HG02678 (cell line): ENCODE measurements at regions not wholly inside any gene's neighbourhood (a gene's known extent, or its start where the extent isn't known, plus 50 kb on each side); places are given as distances from the start of the nearest gene placed in this dataset.
"Not testable (repeated sequence)": the region's sequence is repeated elsewhere in the genome, so short reads cannot be mapped to it uniquely, and the experiment has no call there.

Experiments used
- ATAC-seq: cut with Tn5 transposase; IDR thresholded peaks from one replicate; pipeline ENCODE4 v1.9.1; 2021; ENCODE audit warnings: mild to moderate bottlenecking, moderate library complexity; ENCODE audit not compliant: unreplicated experiment

- no peak for ATAC-seq
Observed at GRCh38 chr9:31153250-31153840, 1231.1 kb upstream of the ACO1 start.

GRCh38 chr9:31166516-31166915, 1217.9 kb upstream of the ACO1 start:
- ATAC-seq = no peak

GRCh38 chr9:31168161-31168560, 1216.3 kb upstream of the ACO1 start:
- no peak for ATAC-seq

- no peak for ATAC-seq
Observed at GRCh38 chr9:31174681-31175080, 1209.8 kb upstream of the ACO1 start.

- ATAC-seq = no peak
Observed at GRCh38 chr9:31183866-31184265, 1200.6 kb upstream of the ACO1 start.

GRCh38 chr9:31185831-31186230, 1198.6 kb upstream of the ACO1 start:
- no peak for ATAC-seq

- ATAC-seq = no peak
Observed at GRCh38 chr9:31188496-31188895, 1195.9 kb upstream of the ACO1 start.

GRCh38 chr9:31210978-31211570, 1173.4 kb upstream of the ACO1 start:
- ATAC-seq = peak; percentile 85

GRCh38 chr9:31229976-31230375, 1154.5 kb upstream of the ACO1 start:
- ATAC-seq = not testable (repeated sequence)

- ATAC-seq = no peak
Observed at GRCh38 chr9:31232485-31232884, 1152.0 kb upstream of the ACO1 start.

GRCh38 chr9:31236344-31236743, 1148.1 kb upstream of the ACO1 start:
- no peak for ATAC-seq

GRCh38 chr9:31243386-31243785, 1141.1 kb upstream of the ACO1 start:
- no peak for ATAC-seq

- ATAC-seq = no peak
Observed at GRCh38 chr9:31248156-31248555, 1136.3 kb upstream of the ACO1 start.

- ATAC-seq = no peak
Observed at GRCh38 chr9:31251386-31251785, 1133.1 kb upstream of the ACO1 start.

- ATAC-seq = no peak
Observed at GRCh38 chr9:31253800-31254762, 1130.4 kb upstream of the ACO1 start.

GRCh38 chr9:31255211-31255610, 1129.2 kb upstream of the ACO1 start:
- ATAC-seq = no peak

- no peak for ATAC-seq
Observed at GRCh38 chr9:31259824-31260223, 1124.6 kb upstream of the ACO1 start.

- ATAC-seq = no peak
Observed at GRCh38 chr9:31272456-31273295, 1111.8 kb upstream of the ACO1 start.

GRCh38 chr9:31275419-31275818, 1109.0 kb upstream of the ACO1 start:
- no peak for ATAC-seq

- ATAC-seq = no peak
Observed at GRCh38 chr9:31290731-31291130, 1093.7 kb upstream of the ACO1 start.
